Esophagus muscularis mucosa (tissue), 4 donors: ENCODE measurements at regions not wholly inside any gene's neighbourhood (a gene's known extent, or its start where the extent isn't known, plus 50 kb on each side); places are given as distances from the start of the nearest gene placed in this dataset.
"Not testable (repeated sequence)": the region's sequence is repeated elsewhere in the genome, so short reads cannot be mapped to it uniquely, and the experiment has no call there.

Source experiments
- DNase-seq: peaks from one replicate; pipeline ENCODE4 v3.0.0-alpha.2; 2017; ENCODE audit errors: extremely low spot score
- H3K27ac ChIP-seq, 4 donors: fragments of 200-600 bp; sonication (generic); replicated peaks in 1 of 4; 1 replicate in 3 of 4; 2 replicates in 1 of 4; pipeline ENCODE4 v1.5.1; 2016 to 2019; ENCODE audit warnings: mild to moderate bottlenecking in 1 of 4
- H3K27me3 ChIP-seq, 4 donors: fragments of 200-600 bp; sonication (generic); one replicate each; pipeline versions ENCODE4 v1.5.1 to v1.6.0; 2016 to 2019
- H3K36me3 ChIP-seq, 4 donors: fragments of 200-600 bp; sonication (generic); one replicate each; pipeline ENCODE4 v1.5.1; 2016 to 2019
- H3K4me1 ChIP-seq, 4 donors: fragments of 200-600 bp; sonication (generic); one replicate each; pipeline ENCODE4 v1.5.1; 2016 to 2019
- H3K4me3 ChIP-seq, 4 donors: fragments of 200-600 bp; sonication (generic); 1 replicate in 2 of 4; 2 replicates in 2 of 4; pipeline ENCODE4 v1.5.1; 2016 to 2019; ENCODE audit warnings: mild to moderate bottlenecking in 4 of 4, moderate library complexity in 1 of 4
- H3K9me3 ChIP-seq, 4 donors: fragments of 200-600 bp; sonication (generic); 1 replicate in 3 of 4; 2 replicates in 1 of 4; pipeline ENCODE4 v1.5.1; 2016 to 2019
- CTCF ChIP-seq, 3 experiments: fragments of 200-600 bp in 2 of 3; fragments of 450-650 bp in 1 of 3; sonication (generic) in 2 of 3; IDR thresholded peaks; one replicate each; pipeline ENCODE4 v1.5.1; 2017 to 2019; ENCODE audit warnings: antibody characterized with exemption in 3 of 3, mild to moderate bottlenecking in 2 of 3, moderate library complexity in 1 of 3
- EP300 ChIP-seq: sonication (generic); formaldehyde crosslinking; IDR thresholded peaks from one replicate; pipeline ENCODE4 v1.6.1; 2017; ENCODE audit warnings: antibody characterized with exemption
- POLR2A ChIP-seq: fragments of 450-650 bp; IDR thresholded peaks from one replicate; pipeline ENCODE4 v1.6.1; 2017; ENCODE audit warnings: antibody characterized with exemption, moderate library complexity, mild to moderate bottlenecking, low read depth
- POLR2AphosphoS5 ChIP-seq, 2 donors: sonication (generic); formaldehyde crosslinking; IDR thresholded peaks; one replicate each; pipeline ENCODE4 v1.6.1; 2017; ENCODE audit warnings: antibody characterized with exemption in 2 of 2
- WGBS: methylation state at CpG from one replicate; pipeline ENCODE4 v1.1.5; 2018; 5-methylcytosine and 5-hydroxymethylcytosine counted together
- intact Hi-C: fragments of 100-400 bp; cut with DNase I; formaldehyde crosslinking; loops from one replicate; pipeline ENCODE4 v1.15.1; 2023

- Histone ChIP-seq H3K4me3 (no peak overlapping the region), H3K9me3 (peaks cover 0 to 4% (median 0%) of the 10 kb centered on the region in 4 donors), H3K4me1 (no peaks in the 10 kb centered on the region), H3K36me3 (no peaks in the 10 kb centered on the region), H3K27me3 (no peaks in the 10 kb centered on the region), H3K27ac (no peak overlapping the region)
- 69% methylated on average over 2 of the region's 2 CpGs for WGBS
- TF ChIP-seq CTCF (IDR thresholded peaks at IDR 0.05) (no peak), POLR2AphosphoS5 (IDR thresholded peaks at IDR 0.05) (no peak), EP300 (no peak), POLR2A (no peak)
- no peak for DNase-seq
- intact Hi-C loops: no loop called here
These were observed 408.2 kb upstream of the NR3C2 start for GRCh38 chr4:148850257-148850995.

- Histone ChIP-seq H3K4me1 (no peaks in the 10 kb centered on the region), H3K36me3 (no peaks in the 10 kb centered on the region), H3K9me3 (peaks cover 0 to 4% (median 0%) of the 10 kb centered on the region in 4 donors), H3K27me3 (no peaks in the 10 kb centered on the region), H3K27ac (no peak overlapping the region), H3K4me3 (no peak overlapping the region)
- 83% methylated on average over 2 of the region's 2 CpGs for WGBS
- no peak for DNase-seq
- no peak for TF ChIP-seq CTCF (IDR thresholded peaks at IDR 0.05)
- TF ChIP-seq POLR2AphosphoS5 (IDR thresholded peaks at IDR 0.05): no peak
- no peak for TF ChIP-seq POLR2A
- TF ChIP-seq EP300: no peak
- intact Hi-C loops: no loop called here
These were observed 407.4 kb upstream of the NR3C2 start for GRCh38 chr4:148849581-148849980.

- DNase-seq: no peak
- intact Hi-C loops: no loop called here
- TF ChIP-seq POLR2A (no peak), EP300 (no peak), POLR2AphosphoS5 (IDR thresholded peaks at IDR 0.05) (no peak), CTCF (IDR thresholded peaks at IDR 0.05) (no peak)
- no peaks in the 10 kb centered on the region for H3K36me3 ChIP-seq
- WGBS: 90% methylated on average over 10 of the region's 10 CpGs
- no peaks in the 10 kb centered on the region for H3K27me3 ChIP-seq
- no peak overlapping the region for H3K4me3 ChIP-seq
- H3K4me1 ChIP-seq: no peaks in the 10 kb centered on the region
- H3K27ac ChIP-seq: no peak overlapping the region
- H3K9me3 ChIP-seq: no peaks in the 10 kb centered on the region
These were observed 405.5 kb upstream of the NR3C2 start for GRCh38 chr4:148847544-148848255.

- DNase-seq: no peak
- H3K4me1 ChIP-seq: no peaks in the 10 kb centered on the region
- no peak for TF ChIP-seq EP300
- H3K27me3 ChIP-seq: no peaks in the 10 kb centered on the region
- no peaks in the 10 kb centered on the region for H3K36me3 ChIP-seq
- H3K27ac ChIP-seq: no peak overlapping the region
- WGBS: 33% methylated on average over 1 of the region's 1 CpG
- H3K4me3 ChIP-seq: no peak overlapping the region
- intact Hi-C loops: no loop called here
- H3K9me3 ChIP-seq: no peaks in the 10 kb centered on the region
These were observed 403.4 kb upstream of the NR3C2 start for GRCh38 chr4:148845609-148846008.

- Histone ChIP-seq H3K27ac (no peak overlapping the region), H3K36me3 (no peaks in the 10 kb centered on the region), H3K4me3 (no peak overlapping the region), H3K9me3 (no peaks in the 10 kb centered on the region), H3K4me1 (no peaks in the 10 kb centered on the region), H3K27me3 (no peaks in the 10 kb centered on the region)
- DNase-seq: no peak
- intact Hi-C loops: no loop called here
- no peak for TF ChIP-seq POLR2A
- 88% methylated on average over 3 of the region's 3 CpGs for WGBS
These were observed 401.4 kb upstream of the NR3C2 start for GRCh38 chr4:148843625-148844024.

- no peak overlapping the region for H3K27ac ChIP-seq
- 81% methylated on average over 3 of the region's 3 CpGs for WGBS
- H3K27me3 ChIP-seq: no peaks in the 10 kb centered on the region
- no peak for DNase-seq
- H3K9me3 ChIP-seq: no peaks in the 10 kb centered on the region
- TF ChIP-seq POLR2A (no peak), CTCF (IDR thresholded peaks at IDR 0.05) (no peak), EP300 (no peak), POLR2AphosphoS5 (IDR thresholded peaks at IDR 0.05) (no peak)
- intact Hi-C loops: no loop called here
- H3K4me1 ChIP-seq: no peaks in the 10 kb centered on the region
- H3K4me3 ChIP-seq: no peak overlapping the region
- no peaks in the 10 kb centered on the region for H3K36me3 ChIP-seq
These were observed 400.6 kb upstream of the NR3C2 start for GRCh38 chr4:148842843-148843242.

GRCh38 chr4:148837571-148837970 lies 395.4 kb upstream of the NR3C2 start:
- 93% methylated on average over 2 of the region's 2 CpGs for WGBS
- H3K27ac ChIP-seq, H3K9me3 ChIP-seq, H3K4me3 ChIP-seq, H3K4me1 ChIP-seq, H3K36me3 ChIP-seq, intact Hi-C loops, DNase-seq, H3K27me3 ChIP-seq: not testable (repeated sequence)
